Mammary epithelial cell (primary cell): ENCODE measurements at regions not wholly inside any gene's neighbourhood (a gene's known extent, or its start where the extent isn't known, plus 50 kb on each side); places are given as distances from the start of the nearest gene placed in this dataset.

Source experiments
- CTCF ChIP-seq, 2 donors: IDR thresholded peaks in 1 of 2; conservative IDR thresholded peaks in 1 of 2; 2 replicates each; pipeline ENCODE4 v1.5.1; 2011 to 2012; ENCODE audit warnings: inconsistent platforms in 2 of 2, low read length in 2 of 2, mild to moderate bottlenecking in 2 of 2, control low read depth in 1 of 2, low read depth in 1 of 2; ENCODE audit not compliant: insufficient read depth in 1 of 2; ENCODE audit errors: extremely low read depth in 1 of 2
- EZH2 ChIP-seq: IDR thresholded peaks from 2 replicates; pipeline ENCODE4 v1.6.1; 2012; ENCODE audit warnings: low read length, inconsistent platforms, borderline replicate concordance

GRCh38 chr7:69134316-69134715 lies 464.0 kb upstream of the AUTS2 start:
- TF ChIP-seq CTCF (conservative IDR thresholded peaks at IDR 0.05 in 1 of 2, IDR thresholded peaks at IDR 0.05 in 1 of 2; ENCODE audit: extremely low read depth in 1 of 2, insufficient read depth in 1 of 2, low read depth in 1 of 2, low read length in 2 of 2) (no peak), EZH2 (no peak)
